NCI-H1092 (cell line): ENCODE measurements at regions not wholly inside any gene's neighbourhood (a gene's known extent, or its start where the extent isn't known, plus 50 kb on each side); places are given as distances from the start of the nearest gene placed in this dataset.
"Not testable (repeated sequence)": the region's sequence is repeated elsewhere in the genome, so short reads cannot be mapped to it uniquely, and the experiment has no call there.

Experiments used
- DNase-seq: peaks from one replicate; lab custom pipeline; 2025; lab: John Stamatoyannopoulos, UW

DNA sequence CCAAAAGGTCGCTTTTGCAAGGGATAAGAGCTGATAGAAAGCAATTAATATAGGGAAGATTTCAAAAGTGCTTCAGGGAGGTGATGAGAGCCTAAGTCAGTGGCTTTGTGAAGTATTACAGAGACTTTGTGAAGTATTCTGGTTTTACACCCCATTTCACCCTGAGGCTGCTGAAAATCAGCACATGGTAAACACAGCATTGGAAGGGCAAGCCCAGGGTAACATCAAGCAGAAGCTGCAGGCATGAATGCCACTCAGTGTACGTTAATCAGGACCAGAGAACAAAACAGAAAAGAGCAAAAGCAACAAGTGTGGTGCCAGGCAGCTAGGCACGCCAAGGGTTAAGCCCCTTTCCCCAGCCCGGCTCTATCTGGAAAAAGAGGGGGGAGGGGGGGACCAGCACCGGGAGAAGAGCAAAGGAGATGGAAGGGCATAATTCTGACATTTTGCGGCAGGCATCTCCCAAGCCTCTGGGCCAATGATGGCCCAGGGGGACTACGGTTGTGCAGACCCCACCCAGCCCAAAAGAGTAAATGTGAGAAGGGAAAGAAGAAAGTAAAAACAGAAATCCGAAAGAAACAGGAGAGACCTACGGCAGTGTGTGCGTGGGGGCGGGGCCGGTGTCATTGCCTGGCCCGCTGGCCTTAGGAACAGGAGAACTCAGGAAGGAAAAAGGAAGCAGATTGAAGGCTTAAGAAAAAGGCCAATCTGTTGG is 58.9 kb downstream of the DHRS2 start:
- no peak for DNase-seq

DNA sequence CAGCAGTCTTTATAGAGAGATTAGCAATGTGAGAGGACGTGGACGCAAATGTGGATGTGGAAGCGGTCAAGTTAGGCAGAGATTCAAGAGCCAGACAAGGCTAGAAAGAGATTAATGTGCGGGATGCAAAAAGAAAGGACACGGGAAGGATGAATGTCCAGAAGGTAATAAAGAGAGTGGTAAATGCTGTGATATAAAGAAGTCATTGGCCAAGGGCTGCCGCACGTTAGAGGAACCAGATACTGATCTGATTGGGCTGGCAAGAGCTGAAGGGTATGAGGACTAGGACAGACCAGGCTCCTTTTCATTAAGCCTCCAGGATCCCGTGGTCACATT is 59.5 kb downstream of the DHRS2 start:
- no peak for DNase-seq

- no peak for DNase-seq
These were observed 60.6 kb downstream of the DHRS2 start for GRCh38 chr14:23696701-23697239.

DNA sequence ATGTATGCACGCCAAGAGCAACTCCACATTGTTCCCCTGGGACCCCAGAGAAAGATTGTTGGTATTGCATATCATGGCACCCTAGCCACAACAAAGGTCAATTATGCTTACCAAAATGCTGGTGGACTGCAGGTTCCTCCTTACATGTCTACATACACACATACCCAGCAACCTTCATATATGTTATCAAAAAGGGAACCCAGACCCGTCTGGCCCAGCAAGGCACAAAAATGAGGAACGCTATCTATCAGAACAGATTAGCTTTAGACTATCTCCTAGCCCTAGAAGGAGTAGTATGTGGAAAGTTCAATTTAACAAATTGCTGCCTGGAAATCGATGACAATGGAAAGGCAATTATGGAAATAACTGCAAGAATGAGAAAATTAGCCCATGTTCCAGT is 61.5 kb downstream of the DHRS2 start:
- DNase-seq = no peak

- DNase-seq = no peak
These were observed 66.7 kb downstream of the DHRS2 start for GRCh38 chr14:23702656-23703426.

DNA sequence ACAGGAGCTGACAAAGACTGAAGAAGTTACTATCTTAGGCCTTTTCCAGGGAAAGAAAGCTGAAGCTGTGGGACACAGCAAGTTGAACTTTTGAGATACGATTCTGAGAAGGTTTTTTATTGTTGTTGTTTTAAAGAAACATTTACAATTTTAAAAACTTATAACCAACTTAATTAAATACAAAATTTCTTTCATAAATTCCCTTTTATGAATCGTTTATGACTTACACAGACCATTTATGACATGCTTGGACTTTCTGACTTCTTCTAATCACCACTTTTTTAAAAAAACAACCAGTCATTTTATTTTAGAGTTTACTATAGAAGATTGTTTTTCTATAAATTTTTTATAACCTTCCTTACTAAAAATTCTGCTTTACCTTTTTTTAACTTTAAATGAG is 68.7 kb downstream of the DHRS2 start:
- DNase-seq = no peak

- no peak for DNase-seq
These were observed 71.3 kb downstream of the DHRS2 start for GRCh38 chr14:23707415-23707814.

GRCh38 chr14:23708343-23708742 is 72.2 kb downstream of the DHRS2 start:
- no peak for DNase-seq

DNA sequence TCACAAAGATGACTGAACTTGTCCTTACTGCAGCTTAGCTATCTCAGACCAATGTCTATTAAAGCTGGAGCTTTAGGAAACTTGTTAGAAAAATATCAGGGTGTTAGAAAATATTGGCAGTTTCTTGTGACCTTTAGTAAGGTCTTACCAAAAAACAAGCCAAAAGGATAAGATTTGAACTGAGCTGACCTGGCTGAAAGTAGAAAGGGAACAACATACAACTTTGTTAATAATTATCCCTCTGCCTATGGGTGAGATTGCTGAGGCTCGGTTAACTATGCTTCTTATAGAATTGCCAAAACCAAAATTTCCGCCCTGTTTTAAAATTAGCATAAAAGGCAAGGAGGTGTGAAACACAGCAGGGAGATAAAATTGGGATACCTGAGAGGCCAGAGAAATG is 73.8 kb downstream of the DHRS2 start:
- DNase-seq = no peak

- DNase-seq = no peak
These were observed 76.1 kb downstream of the DHRS2 start for GRCh38 chr14:23712287-23712686.

DNA sequence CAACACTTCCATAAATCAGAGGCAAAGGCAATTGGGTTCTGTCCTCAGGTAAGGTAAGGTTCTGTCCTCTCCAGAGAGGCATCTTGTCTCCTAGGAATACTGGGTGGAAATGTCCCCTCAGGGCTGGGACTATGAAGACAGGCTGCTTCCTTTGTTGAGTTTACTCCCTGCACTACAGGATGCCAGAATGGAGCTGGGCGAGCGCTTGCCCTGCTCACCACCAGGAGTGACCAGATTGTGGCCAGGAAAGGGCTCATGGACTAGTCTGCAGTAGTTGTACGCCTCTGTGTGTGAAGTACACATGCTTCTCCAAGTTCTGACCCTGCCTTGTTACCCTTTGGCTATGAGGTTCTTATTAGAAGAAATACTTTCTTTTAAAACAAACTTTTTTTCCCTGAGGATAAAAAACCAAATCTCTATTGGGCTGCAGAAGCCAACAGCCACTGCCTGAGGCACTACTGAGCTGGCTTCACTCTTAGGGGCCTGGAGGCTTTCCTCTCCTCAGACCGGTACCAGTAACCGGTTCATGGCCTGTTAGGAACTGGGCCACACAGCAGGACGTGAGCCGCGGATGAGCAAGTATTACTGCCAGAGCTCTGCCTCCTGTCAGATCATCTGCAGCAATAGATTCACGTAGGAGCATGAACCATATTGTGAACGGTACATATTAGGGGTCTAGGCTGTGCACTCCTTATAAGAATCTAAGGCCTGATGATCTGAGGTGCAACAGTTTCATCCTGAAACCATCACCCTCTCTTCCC is 83.2 kb downstream of the DHRS2 start:
- no peak for DNase-seq

GRCh38 chr14:23722675-23723074 is 86.5 kb downstream of the DHRS2 start:
- no peak for DNase-seq

- DNase-seq = no peak
These were observed 87.7 kb downstream of the DHRS2 start for GRCh38 chr14:23723911-23724310.

DNA sequence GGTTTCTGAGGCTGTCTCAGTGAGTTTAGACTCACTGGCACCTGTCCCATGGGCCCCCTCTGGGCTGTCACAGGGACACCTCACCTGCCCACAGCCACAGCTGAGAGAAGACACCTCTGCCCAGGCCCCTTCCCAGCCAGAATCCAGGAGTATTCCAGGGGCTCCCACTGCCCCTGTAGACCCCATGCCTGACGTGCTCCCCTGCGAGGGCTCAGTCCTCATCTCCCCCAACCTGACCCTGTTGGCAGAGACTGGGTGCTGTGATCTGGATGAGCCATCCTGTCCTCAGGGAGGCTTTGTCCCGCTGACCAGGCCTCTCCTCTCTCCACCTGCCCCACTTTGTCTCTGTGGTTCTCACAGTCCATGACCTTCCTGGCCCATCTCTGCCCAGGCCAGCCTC is 89.4 kb downstream of the DHRS2 start:
- no peak for DNase-seq

DNA sequence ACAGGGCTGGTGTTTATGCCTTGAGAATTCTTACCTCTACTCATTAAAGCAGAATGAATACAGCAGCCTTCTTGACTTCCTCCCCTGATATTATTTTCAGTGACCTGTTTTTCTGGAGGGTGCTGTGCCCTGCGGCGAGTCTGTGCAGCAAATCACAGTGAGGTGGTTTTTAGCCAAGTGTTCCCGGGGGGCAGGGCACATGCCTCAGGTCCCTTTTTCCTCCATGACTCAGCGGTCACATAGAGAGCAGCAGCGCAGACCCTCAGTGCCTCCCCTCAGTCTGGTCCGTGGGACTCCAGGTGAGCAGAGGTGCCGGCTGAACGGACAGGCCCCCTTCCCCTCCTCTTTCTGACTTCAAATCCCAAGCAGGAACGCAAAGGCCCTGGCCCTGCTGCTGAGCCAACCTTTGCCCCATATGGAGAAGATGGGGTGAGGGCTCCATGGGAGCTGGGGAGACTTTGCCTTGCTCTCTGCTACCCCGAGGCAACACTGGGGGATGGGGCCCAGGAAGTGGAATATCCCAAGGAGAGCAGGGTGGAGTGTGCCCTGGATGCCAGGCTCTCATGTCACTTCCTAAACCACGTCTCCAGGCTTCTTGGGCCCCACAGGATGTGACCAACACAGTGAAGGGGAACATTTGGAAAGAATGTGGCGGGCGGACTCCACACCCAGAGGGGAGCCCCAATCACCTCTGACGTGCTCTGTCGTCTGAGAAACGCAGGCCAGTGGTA is 90.0 kb downstream of the DHRS2 start:
- no peak for DNase-seq

GRCh38 chr14:23727566-23728335 is 91.6 kb downstream of the DHRS2 start:
- DNase-seq = no peak

DNA sequence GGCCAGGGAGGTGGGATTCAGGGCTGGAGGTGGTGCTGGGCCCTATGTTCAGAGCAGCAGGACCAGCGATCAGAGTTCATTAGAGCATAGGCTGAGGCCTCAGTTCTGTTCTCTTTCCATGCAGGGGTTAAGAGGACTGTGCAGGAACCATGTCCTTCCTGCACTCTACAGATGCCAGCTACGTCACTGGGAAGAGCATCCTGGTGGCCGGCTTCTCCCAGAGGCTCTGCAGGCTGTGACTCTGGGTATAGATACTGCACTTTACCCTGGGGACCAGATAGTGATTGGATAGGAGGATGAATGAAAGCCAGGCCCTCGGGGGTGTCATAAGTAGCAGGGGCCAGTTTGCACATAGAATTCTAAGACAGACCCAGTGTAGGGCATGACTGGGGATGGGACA is 92.6 kb downstream of the DHRS2 start:
- no peak for DNase-seq

GRCh38 chr14:23729720-23730387 is 93.7 kb downstream of the DHRS2 start:
- no peak for DNase-seq

DNA sequence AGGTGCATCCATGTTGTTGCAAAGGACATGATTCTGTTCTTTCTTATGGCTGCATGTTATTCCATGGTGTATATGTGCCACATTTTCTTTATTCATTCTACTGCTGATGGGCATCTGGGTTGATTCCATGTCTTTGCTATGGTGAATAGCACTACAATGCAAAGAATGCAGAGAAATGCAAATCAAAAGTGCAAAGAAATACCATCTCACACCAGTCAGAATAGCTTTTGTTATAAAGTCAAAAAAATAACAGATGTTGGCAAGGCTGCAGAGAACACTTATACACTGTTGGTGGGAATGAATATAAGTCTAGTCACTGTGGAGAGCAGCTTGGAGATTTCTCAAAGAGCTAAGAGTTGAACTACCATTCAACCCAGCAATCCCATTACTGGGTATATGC is 99.2 kb downstream of the DHRS2 start:
- DNase-seq = no peak

GRCh38 chr14:23744368-23744767 is 108.2 kb downstream of the DHRS2 start:
- DNase-seq = not testable (repeated sequence)

GRCh38 chr14:23750357-23750756 is 114.2 kb downstream of the DHRS2 start:
- DNase-seq = no peak
